NCI-H1436 treated with DMSO at 0.1 percent for 48 hours (cell line): ENCODE measurements at regions not wholly inside any gene's neighbourhood (a gene's known extent, or its start where the extent isn't known, plus 50 kb on each side); places are given as distances from the start of the nearest gene placed in this dataset.
"Not testable (repeated sequence)": the region's sequence is repeated elsewhere in the genome, so short reads cannot be mapped to it uniquely, and the experiment has no call there.

Source experiments
- DNase-seq: peaks from one replicate; lab custom pipeline; 2025; lab: John Stamatoyannopoulos, UW

- DNase-seq = no peak
Observed at GRCh38 chr6:67541586-67541985, 1093.5 kb upstream of the ADGRB3 start.

DNA sequence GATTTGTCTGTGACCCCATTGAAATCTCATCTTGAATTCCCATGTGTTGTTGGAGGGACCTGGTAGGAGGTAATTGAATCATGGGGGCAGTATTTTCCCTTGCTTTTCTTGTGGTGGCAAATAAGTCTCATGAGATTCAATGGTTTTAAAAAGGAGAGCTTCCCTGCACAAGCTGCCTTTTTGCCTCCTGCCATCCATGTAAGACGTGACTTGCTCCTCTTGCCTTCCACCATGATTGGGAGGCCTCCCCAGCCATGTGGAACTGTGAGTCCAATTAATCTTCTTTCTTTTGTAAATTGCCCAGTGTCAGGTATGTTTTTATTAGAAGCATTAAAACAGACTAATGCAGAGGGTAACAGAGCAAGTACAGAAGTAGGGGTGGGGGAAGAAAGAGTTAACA lies 1097.0 kb upstream of the ADGRB3 start:
- DNase-seq = no peak

DNA sequence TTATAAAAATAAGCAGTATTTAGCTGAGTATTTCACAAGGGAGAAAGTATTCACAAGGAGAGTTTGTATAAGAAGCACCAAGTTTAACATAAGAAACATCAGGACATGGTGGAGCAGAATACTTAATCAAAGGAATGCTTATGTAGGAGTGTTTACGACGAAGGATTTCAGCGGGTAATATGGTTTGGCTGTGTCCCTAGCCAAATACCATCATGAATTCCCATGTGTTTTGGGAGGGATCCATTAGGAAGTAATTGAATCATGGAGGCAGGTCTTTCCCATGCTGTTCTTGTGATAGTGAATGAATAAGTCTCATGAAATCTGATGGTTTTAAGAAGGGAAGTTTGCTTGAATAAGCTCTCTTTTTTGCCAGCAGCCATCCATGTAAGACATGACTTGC lies 1099.1 kb upstream of the ADGRB3 start:
- DNase-seq = no peak

GRCh38 chr6:67506352-67506751 lies 1128.7 kb upstream of the ADGRB3 start:
- no peak for DNase-seq

DNA sequence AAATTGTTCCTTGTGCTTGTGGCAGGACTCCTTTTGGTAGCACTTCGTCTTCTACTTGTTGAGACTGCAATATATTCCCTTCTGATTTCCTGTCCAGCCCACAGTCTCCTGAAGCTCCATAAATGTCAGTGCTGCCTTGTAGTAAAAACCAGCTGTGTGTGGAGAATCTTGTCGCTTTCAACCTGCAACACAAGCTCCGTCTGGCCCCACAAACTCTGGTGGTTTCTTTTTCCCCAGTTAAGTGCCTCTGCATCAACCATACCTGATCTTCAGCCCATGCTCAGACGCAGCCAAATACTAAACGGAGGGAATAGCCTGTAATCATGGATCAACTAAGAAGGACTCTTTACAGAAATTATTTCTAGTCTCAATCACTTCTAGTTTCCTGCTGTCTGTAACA lies 1133.3 kb upstream of the ADGRB3 start:
- no peak for DNase-seq

- no peak for DNase-seq
Observed at GRCh38 chr6:67497749-67498148, 1137.3 kb upstream of the ADGRB3 start.

GRCh38 chr6:67496191-67496590 lies 1138.9 kb upstream of the ADGRB3 start:
- no peak for DNase-seq

- no peak for DNase-seq
Observed at GRCh38 chr6:67493682-67494081, 1141.4 kb upstream of the ADGRB3 start.

- DNase-seq = no peak
Observed at GRCh38 chr6:67475700-67476099, 1159.4 kb upstream of the ADGRB3 start.

- no peak for DNase-seq
Observed at GRCh38 chr6:67467341-67467740, 1167.7 kb upstream of the ADGRB3 start.

DNA sequence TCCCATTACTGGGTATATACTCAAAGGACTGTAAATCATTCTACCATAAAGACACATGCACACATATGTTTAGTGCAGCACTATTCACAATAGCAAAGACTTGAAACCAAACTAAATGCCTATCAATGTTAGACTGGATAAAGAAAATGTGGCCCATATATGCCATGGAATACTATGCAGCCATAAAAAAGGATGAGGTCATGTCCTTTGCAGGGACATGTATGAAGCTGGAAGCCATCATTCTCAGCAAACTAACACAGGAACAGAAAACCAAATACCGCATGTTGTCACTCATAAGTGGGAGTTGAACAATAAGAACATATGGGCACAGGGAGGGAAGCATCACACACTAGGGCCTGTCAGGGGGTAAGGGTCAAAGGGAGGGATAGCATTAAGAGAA lies 1172.4 kb upstream of the ADGRB3 start:
- not testable (repeated sequence) for DNase-seq

- DNase-seq = no peak
Observed at GRCh38 chr6:67459556-67459955, 1175.5 kb upstream of the ADGRB3 start.

DNA sequence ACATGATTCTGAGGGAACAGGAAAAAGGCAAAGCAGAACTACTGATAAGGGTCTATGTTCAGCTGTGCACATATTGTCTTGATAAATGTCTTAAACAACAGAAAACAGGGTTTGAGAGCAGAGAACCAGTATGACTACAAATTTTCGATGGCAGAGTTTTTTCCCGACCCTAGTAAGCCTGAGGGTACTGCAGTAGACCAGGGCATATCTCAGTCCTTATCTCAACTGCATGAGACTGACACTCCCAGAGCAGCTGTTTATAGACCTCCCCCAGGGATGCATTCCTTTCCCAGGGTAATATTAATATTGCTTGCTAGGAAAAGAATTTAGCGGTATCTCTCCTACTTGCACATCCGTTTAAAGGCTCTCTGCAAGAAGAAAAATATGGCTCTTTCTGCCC lies 1176.8 kb upstream of the ADGRB3 start:
- no peak for DNase-seq

DNA sequence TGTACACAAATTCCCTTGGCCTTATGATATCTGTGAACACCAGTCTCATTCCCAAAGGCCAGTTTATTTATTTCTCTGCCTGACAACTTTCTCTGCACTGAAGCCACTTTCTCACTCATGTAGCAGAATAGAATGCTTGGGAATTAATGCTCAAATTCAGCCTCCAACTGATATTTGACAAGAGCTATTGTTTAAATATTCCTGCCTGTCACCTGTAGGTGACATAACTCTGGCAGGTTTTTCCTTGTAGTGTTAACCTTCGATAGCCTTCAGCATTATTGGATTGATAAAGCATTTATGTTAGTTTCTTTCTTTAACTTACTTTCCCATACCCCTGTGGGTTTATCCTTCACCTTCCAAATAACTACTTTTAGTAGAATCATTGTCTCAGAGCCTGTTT lies 1183.2 kb upstream of the ADGRB3 start:
- DNase-seq = no peak

DNA sequence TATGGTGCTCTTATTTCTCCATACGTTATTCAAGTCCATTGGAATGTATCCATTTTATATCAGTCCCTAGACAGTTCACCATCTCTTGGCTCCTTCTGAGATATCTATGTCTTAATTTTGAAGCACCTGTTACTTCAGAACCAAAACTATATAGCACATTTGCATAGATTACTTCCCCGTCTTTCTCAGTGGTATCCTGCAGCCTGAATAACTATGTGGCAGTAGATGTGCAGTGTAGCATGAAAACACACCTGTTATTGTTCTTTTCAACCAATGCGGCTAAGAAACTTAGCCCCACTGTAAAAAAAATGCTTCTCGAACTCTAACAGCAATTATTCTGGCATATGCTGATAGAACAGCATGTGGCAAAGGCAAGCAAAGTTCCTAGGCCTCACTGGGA lies 1184.4 kb upstream of the ADGRB3 start:
- DNase-seq = no peak

DNA sequence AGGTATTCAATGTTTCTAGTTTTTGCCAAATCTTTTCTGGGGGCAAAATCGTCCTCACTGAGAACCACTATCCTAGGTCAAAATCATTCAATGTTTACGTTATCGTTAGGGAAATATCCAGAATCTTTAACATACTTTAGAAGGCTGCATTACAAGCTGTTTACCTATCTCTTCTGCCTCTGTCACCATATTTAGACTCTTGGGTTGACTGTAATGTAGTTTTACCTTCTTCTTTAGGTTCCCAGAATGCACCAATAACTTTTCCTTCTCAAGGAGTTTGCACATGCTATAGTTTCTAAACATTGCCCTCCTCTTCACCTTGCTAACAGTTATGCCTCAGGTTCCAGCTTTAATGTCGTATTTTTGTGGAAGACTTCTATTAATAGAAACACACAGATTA lies 1185.5 kb upstream of the ADGRB3 start:
- DNase-seq = no peak

- DNase-seq = no peak
Observed at GRCh38 chr6:67433124-67433523, 1202.0 kb upstream of the ADGRB3 start.

GRCh38 chr6:67431076-67431475 lies 1204.0 kb upstream of the ADGRB3 start:
- no peak for DNase-seq

GRCh38 chr6:67426686-67427085 lies 1208.4 kb upstream of the ADGRB3 start:
- not testable (repeated sequence) for DNase-seq

- no peak for DNase-seq
Observed at GRCh38 chr6:67412035-67412434, 1223.0 kb upstream of the ADGRB3 start.

DNA sequence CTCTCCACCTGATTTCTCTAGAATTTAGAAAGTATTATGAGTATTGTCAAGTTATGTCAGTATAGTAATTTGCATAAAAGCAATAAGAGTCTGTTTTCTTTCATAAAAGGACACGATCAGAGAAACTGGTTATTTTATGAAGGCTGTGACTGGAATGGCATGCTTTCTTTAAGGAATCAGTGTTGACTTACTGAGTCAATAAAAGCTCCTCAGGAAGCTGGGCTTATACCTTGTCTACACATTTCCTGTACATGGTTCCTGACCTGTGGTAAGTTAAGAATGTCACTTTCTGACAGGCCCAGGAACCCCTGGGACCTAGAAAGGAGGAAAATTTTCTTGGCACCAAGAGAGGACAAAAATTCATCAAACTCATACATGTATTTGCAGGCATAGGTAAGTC lies 1224.0 kb upstream of the ADGRB3 start:
- DNase-seq = no peak

GRCh38 chr6:67394254-67394653 lies 1240.8 kb upstream of the ADGRB3 start:
- DNase-seq = no peak

DNA sequence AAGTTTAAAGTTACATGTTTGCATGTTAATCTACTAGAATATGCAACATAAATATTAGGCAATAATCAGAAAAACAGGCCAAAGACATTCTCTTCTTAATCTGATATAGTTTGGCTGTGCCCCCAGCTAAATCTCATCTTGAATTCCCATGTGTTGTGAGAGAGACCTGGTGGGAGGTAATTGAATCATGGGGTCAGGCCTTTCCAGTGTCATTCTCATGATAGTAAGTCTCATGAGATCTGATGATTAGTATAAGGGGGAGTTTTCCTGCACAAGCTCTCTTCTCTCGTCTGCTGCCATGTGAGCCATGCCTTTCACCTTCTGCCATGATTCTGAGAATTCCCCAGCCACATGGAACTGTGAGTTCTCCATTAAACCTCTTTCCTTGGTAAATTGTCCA lies 1241.7 kb upstream of the ADGRB3 start:
- no peak for DNase-seq

- DNase-seq = no peak
Observed at GRCh38 chr6:67391955-67392354, 1243.1 kb upstream of the ADGRB3 start.

DNA sequence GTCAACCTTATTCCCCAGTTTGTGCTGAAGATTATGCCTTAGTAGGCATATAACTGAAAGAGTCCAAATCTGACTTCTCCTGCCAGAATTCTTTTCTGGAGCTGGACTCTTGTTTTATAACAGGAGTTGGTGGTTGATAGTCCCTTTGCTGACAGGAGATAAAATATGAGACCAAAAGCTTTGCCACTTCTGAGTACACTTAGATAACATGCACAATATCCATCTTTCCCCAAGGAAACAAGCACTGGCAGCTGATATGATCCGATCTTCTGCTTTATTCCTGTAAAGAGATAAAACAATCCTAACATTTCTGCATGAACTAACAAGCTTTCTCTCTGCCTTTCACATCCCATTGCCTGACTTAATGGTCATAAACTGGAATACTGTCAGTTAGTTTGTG lies 1265.4 kb upstream of the ADGRB3 start:
- DNase-seq = no peak
